BE2C (cell line): ENCODE measurements at regions not wholly inside any gene's neighbourhood (a gene's known extent, or its start where the extent isn't known, plus 50 kb on each side); places are given as distances from the start of the nearest gene placed in this dataset.
"Not testable (repeated sequence)": the region's sequence is repeated elsewhere in the genome, so short reads cannot be mapped to it uniquely, and the experiment has no call there.

Source experiments
- DNase-seq: peaks from one replicate; pipeline ENCODE4 v3.0.0-alpha.2; 2020
- H3K27me3 ChIP-seq: fragments of 250-450 bp; sonication (Bioruptor Pico); 2 replicates; pipeline ENCODE4 v1.5.1; 2020; ENCODE audit warnings: mild to moderate bottlenecking
- H3K36me3 ChIP-seq: fragments of 250-450 bp; sonication (Bioruptor Pico); 2 replicates; pipeline ENCODE4 v1.5.1; 2020; ENCODE audit warnings: mild to moderate bottlenecking
- H3K4me1 ChIP-seq: fragments of 250-450 bp; sonication (Bioruptor Pico); 2 replicates; pipeline ENCODE4 v1.5.1; 2020
- H3K4me3 ChIP-seq: 2 replicates; pipeline ENCODE4 v1.5.1; 2011; ENCODE audit warnings: low read depth, low read length
- H3K9me3 ChIP-seq: fragments of 250-450 bp; sonication (Bioruptor Pico); 2 replicates; pipeline ENCODE4 v1.5.1; 2020
- TF ChIP-seq, protein P1 (sequence below): IDR thresholded peaks from 2 replicates; pipeline ENCODE4 v1.5.1; 2012; ENCODE audit warnings: mild to moderate bottlenecking, low read depth, low read length

DNA sequence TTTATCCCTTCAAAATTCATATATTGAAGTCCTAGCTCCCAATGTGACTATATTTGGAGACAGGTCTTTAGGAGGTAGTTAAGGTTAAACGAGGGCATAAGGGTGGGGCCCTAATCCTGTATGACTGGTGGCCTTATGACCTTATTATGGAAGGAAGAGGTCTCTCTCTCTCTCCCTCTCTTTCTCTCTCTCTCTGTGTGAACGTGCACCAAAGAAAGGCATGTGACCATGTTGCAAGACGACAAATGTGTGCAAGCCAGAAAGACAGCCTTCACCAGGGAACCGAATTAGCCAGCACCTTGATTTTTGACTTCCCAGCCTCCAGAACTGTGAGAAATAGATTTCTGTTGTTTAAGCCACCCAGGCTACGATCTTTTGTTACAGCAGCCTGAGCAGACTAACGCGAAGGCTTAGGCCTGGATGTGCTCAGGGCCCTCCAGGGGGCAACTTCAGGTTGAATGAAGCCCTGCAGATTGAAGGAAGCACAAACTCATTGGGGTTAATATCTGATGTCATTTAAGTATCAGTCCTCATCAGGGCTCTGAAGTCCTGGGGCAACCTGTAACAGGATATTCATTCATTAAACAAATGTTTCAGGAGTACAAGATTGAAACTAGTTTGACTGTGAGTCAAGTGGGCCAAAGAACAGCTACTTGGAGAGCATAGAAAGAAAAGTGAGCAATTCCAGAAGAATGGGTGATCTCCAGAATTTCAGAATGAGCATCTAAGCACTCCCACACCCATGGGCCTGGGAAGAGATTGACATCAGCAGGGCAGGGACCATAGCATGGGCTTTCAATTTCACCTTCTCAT is 157.4 kb upstream of the TNFAIP3 start:
- TF ChIP-seq, protein P1, sequence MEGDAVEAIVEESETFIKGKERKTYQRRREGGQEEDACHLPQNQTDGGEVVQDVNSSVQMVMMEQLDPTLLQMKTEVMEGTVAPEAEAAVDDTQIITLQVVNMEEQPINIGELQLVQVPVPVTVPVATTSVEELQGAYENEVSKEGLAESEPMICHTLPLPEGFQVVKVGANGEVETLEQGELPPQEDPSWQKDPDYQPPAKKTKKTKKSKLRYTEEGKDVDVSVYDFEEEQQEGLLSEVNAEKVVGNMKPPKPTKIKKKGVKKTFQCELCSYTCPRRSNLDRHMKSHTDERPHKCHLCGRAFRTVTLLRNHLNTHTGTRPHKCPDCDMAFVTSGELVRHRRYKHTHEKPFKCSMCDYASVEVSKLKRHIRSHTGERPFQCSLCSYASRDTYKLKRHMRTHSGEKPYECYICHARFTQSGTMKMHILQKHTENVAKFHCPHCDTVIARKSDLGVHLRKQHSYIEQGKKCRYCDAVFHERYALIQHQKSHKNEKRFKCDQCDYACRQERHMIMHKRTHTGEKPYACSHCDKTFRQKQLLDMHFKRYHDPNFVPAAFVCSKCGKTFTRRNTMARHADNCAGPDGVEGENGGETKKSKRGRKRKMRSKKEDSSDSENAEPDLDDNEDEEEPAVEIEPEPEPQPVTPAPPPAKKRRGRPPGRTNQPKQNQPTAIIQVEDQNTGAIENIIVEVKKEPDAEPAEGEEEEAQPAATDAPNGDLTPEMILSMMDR, result no peak
- DNase-seq, result no peak

DNA sequence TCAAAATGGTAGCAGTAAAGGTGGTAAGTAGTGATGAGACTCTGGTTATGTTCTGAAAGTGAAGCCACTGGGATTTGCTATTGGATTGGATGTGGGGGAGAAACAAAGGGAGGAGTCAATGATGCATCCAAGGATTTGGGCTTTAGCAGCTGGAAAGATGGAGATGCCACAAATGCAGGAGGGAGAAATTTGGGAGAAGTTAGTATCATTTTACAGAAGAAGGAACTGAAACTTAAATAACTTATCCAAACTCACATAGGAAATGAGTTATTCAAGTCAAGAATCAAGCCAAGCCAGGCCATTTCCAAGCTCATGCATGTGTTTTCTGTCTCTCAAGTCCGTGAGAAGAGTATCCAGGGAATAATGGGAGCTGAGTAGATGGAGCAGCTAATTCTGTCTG is 155.1 kb upstream of the TNFAIP3 start:
- TF ChIP-seq, protein P1, result no peak
- H3K9me3 ChIP-seq, result no peaks in the 10 kb centered on the region
- H3K4me1 ChIP-seq, result no peaks in the 10 kb centered on the region
- no peak for DNase-seq
- peaks cover 6% of the 10 kb centered on the region; the same call in 1 of the 2 replicates for H3K27me3 ChIP-seq
- H3K36me3 ChIP-seq, result no peaks in the 10 kb centered on the region
- no peak overlapping the region for H3K4me3 ChIP-seq

More for the DNA sequence above, 157.4 kb upstream of the TNFAIP3 start:
- no peaks in the 10 kb centered on the region for H3K9me3 ChIP-seq
- H3K36me3 ChIP-seq, result no peaks in the 10 kb centered on the region
- peaks cover 6% of the 10 kb centered on the region for H3K27me3 ChIP-seq
- H3K4me1 ChIP-seq, result no peaks in the 10 kb centered on the region
- H3K4me3 ChIP-seq, result no peak overlapping the region

- Histone ChIP-seq H3K4me3 (no peak overlapping the region), H3K27me3 (peaks cover 6% of the 10 kb centered on the region; the same call in 1 of the 2 replicates), H3K36me3 (no peaks in the 10 kb centered on the region), H3K4me1 (no peaks in the 10 kb centered on the region), H3K9me3 (no peaks in the 10 kb centered on the region)
- no peak for DNase-seq
- TF ChIP-seq, protein P1, result no peak
Measured at GRCh38 chr6:137712587-137712986, 154.5 kb upstream of the TNFAIP3 start.

- no peaks in the 10 kb centered on the region for H3K4me1 ChIP-seq
- H3K27me3 ChIP-seq, result peaks cover 6% of the 10 kb centered on the region
- no peak overlapping the region for H3K4me3 ChIP-seq
- H3K9me3 ChIP-seq, result no peaks in the 10 kb centered on the region
- DNase-seq, result no peak
- no peaks in the 10 kb centered on the region for H3K36me3 ChIP-seq
- TF ChIP-seq, protein P1, result no peak
Measured at GRCh38 chr6:137715589-137716045, 151.4 kb upstream of the TNFAIP3 start.

DNA sequence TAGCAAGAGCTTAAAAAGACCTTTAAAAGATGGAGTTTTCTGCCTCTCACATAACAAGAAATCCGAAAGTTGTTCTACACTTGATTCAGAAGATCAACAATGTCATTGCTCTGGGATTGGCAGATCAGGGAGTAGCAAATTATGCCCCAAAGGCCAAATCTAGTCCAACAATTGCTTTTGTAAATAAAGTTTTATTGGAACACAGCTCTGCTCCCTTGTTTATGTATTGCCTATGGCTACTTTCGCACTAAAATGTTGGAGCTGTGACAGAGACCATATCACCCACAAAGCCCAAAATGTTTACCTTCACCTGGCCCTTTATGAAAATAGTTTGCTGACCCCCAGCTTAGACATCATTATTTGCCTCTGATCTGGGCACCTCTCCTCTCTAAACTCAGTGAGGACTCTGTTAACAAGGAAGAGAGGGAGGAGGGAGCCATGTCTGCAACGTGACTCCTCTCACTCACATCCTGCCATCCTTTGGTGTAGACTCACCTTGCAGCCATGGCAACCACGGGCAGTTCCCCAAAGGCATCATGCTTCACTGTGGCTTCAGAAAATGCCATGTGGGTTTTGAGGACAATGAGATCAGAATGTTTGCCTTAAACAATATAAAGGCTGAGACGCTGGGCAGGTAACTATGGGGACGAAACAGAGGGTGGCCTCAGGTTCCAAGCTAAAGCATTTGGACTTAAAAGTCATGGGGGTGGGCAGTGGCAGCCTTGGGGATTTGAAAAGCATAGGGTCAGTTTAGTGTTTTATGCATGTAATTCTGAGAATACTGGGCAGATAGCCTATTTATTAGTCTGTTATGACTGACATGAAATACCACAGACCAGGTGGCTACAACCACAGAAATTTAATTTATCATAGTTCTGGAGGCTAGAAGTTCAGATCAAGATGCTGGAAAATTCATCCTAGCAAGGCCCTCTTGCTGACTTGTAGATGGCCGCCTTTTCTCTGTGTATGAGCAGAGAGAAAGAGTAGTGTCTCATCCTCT is 149.7 kb upstream of the TNFAIP3 start:
- H3K4me1 ChIP-seq, result no peaks in the 10 kb centered on the region
- peaks cover 6% of the 10 kb centered on the region for H3K27me3 ChIP-seq
- no peak for DNase-seq
- H3K4me3 ChIP-seq, result no peak overlapping the region
- no peaks in the 10 kb centered on the region for H3K36me3 ChIP-seq
- TF ChIP-seq, protein P1, result no peak
- H3K9me3 ChIP-seq, result no peaks in the 10 kb centered on the region

DNA sequence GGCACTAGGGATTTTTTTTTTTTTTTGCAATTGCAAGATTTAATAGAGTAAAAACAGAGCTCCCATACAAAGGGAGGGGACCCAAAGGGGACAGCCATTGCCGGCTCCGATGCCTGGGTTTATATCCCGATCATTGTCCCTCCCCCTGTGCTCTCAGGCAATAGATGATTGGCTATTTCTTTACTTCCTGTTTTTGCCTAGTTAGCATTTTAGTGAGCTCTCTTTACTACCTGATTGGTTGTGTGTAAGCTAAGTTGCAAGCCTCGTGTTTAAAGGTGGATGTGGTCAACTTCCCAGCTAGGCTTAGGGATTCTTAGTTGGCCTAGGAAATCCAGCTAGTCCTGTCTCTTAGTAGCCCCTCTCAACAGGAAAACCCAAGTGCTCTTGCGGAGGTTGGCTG is 148.2 kb upstream of the TNFAIP3 start:
- H3K9me3 ChIP-seq, H3K36me3 ChIP-seq, DNase-seq, H3K4me3 ChIP-seq, H3K4me1 ChIP-seq, H3K27me3 ChIP-seq: not testable (repeated sequence)
